ENCODE measurements at regions not wholly inside any gene's neighbourhood (a gene's known extent, or its start where the extent isn't known, plus 50 kb on each side); places are given as distances from the start of the nearest gene placed in this dataset.

GRCh38 chr1:5503556-5504363 is 488.5 kb downstream of the NPHP4 start:
- no peaks in the 10 kb centered on the region for H3K4me1 ChIP-seq (ENCODE audit: control insufficient read depth in 1 of 2, extremely low read depth in 1 of 2, insufficient read depth in 2 of 2, low read length in 2 of 2)
- WGBS (ENCODE audit: insufficient coverage), result 42% methylated on average over 9 of the region's 9 CpGs
- H3K27me3 Mint-ChIP-seq, result peaks cover 9 to 13% of the 10 kb centered on the region in 2 donors
- no peaks in the 10 kb centered on the region for H3K9me3 Mint-ChIP-seq
- ChIA-PET CTCF (interaction anchor here in 1 of 2 donors (0.5 kb wide), 1 partner anchor 430 kb away, joined by 7 read pairs; no protein-coding TSS in a partner anchor), POLR2A (no interaction called here)
- H3K4me3 Mint-ChIP-seq, result no peak overlapping the region
- H3K4me1 Mint-ChIP-seq, result no peaks in the 10 kb centered on the region
- H3K36me3 ChIP-seq (ENCODE audit: control insufficient read depth in 2 of 2, extremely low read depth in 1 of 2, insufficient read depth in 1 of 2, low read length in 1 of 2), result no peaks in the 10 kb centered on the region
- no peak overlapping the region for H3K27ac ChIP-seq (ENCODE audit: low read length)
- no peak overlapping the region for H3K27ac Mint-ChIP-seq
- DNase-seq, result no peak
- no peaks in the 10 kb centered on the region for H3K9me3 ChIP-seq
- ATAC-seq (replicated peaks in 1 of 4), result no peak
- no peaks in the 10 kb centered on the region for H3K36me3 Mint-ChIP-seq
- peaks cover 0 to 14% of the 10 kb centered on the region in 2 experiments for H3K27me3 ChIP-seq (replicated peaks in 1 of 2; ENCODE audit: control insufficient read depth in 2 of 2, extremely low read depth in 1 of 2, insufficient read depth in 2 of 2, low read length in 1 of 2)
- H3K4me3 ChIP-seq (ENCODE audit: control insufficient read depth in 1 of 2, extremely low read depth in 1 of 2, low read length in 1 of 2), result no peak overlapping the region

GRCh38 chr1:5502311-5503194 is 489.7 kb downstream of the NPHP4 start:
- ChIA-PET CTCF (no interaction called here), POLR2A (no interaction called here)
- ATAC-seq (replicated peaks in 1 of 4), result no peak
- no peaks in the 10 kb centered on the region for H3K4me1 Mint-ChIP-seq
- no peak for DNase-seq
- Histone ChIP-seq H3K4me1 (ENCODE audit: control insufficient read depth in 1 of 2, extremely low read depth in 1 of 2, insufficient read depth in 2 of 2, low read length in 2 of 2) (no peaks in the 10 kb centered on the region), H3K9me3 (no peaks in the 10 kb centered on the region), H3K27me3 (replicated peaks in 1 of 2; ENCODE audit: control insufficient read depth in 2 of 2, extremely low read depth in 1 of 2, insufficient read depth in 2 of 2, low read length in 1 of 2) (peaks cover 0 to 20% of the 10 kb centered on the region in 2 experiments), H3K27ac (ENCODE audit: low read length) (no peak overlapping the region), H3K4me3 (ENCODE audit: control insufficient read depth in 1 of 2, extremely low read depth in 1 of 2, low read length in 1 of 2) (no peak overlapping the region), H3K36me3 (ENCODE audit: control insufficient read depth in 2 of 2, extremely low read depth in 1 of 2, insufficient read depth in 1 of 2, low read length in 1 of 2) (no peaks in the 10 kb centered on the region)
- H3K4me3 Mint-ChIP-seq, result no peak overlapping the region
- no peaks in the 10 kb centered on the region for H3K9me3 Mint-ChIP-seq
- H3K36me3 Mint-ChIP-seq, result no peaks in the 10 kb centered on the region
- WGBS (ENCODE audit: insufficient coverage), result 83% methylated on average over 14 of the region's 18 CpGs
- peaks cover 9 to 15% of the 10 kb centered on the region in 2 donors for H3K27me3 Mint-ChIP-seq
- no peak overlapping the region for H3K27ac Mint-ChIP-seq

GRCh38 chr1:5501206-5501930 is 490.9 kb downstream of the NPHP4 start:
- DNase-seq (no peak), ATAC-seq (replicated peaks in 1 of 4) (no peak)
- Histone ChIP-seq H3K27ac (ENCODE audit: low read length) (no peak overlapping the region), H3K27me3 (replicated peaks in 1 of 2; ENCODE audit: control insufficient read depth in 2 of 2, extremely low read depth in 1 of 2, insufficient read depth in 2 of 2, low read length in 1 of 2) (peaks cover 0 to 27% of the 10 kb centered on the region in 2 experiments), H3K36me3 (ENCODE audit: control insufficient read depth in 2 of 2, extremely low read depth in 1 of 2, insufficient read depth in 1 of 2, low read length in 1 of 2) (no peaks in the 10 kb centered on the region), H3K4me1 (ENCODE audit: control insufficient read depth in 1 of 2, extremely low read depth in 1 of 2, insufficient read depth in 2 of 2, low read length in 2 of 2) (no peaks in the 10 kb centered on the region), H3K9me3 (no peaks in the 10 kb centered on the region), H3K4me3 (ENCODE audit: control insufficient read depth in 1 of 2, extremely low read depth in 1 of 2, low read length in 1 of 2) (no peak overlapping the region)
- H3K27ac Mint-ChIP-seq, result no peak overlapping the region
- H3K36me3 Mint-ChIP-seq, result no peaks in the 10 kb centered on the region
- peaks cover 0 to 2% (median 0%) of the 10 kb centered on the region in 3 donors for H3K9me3 Mint-ChIP-seq
- no peaks in the 10 kb centered on the region for H3K4me1 Mint-ChIP-seq
- H3K27me3 Mint-ChIP-seq, result peaks cover 12% of the 10 kb centered on the region in 2 donors
- H3K4me3 Mint-ChIP-seq, result no peak overlapping the region
- WGBS (ENCODE audit: insufficient coverage), result 86% methylated on average over 13 of the region's 18 CpGs
- ChIA-PET POLR2A (no interaction called here), CTCF (no interaction called here)

GRCh38 chr1:5500541-5500940 is 491.7 kb downstream of the NPHP4 start:
- Histone ChIP-seq H3K36me3 (ENCODE audit: control insufficient read depth in 2 of 2, extremely low read depth in 1 of 2, insufficient read depth in 1 of 2, low read length in 1 of 2) (no peaks in the 10 kb centered on the region), H3K4me1 (ENCODE audit: control insufficient read depth in 1 of 2, extremely low read depth in 1 of 2, insufficient read depth in 2 of 2, low read length in 2 of 2) (no peaks in the 10 kb centered on the region), H3K27ac (ENCODE audit: low read length) (no peak overlapping the region), H3K27me3 (replicated peaks in 1 of 2; ENCODE audit: control insufficient read depth in 2 of 2, extremely low read depth in 1 of 2, insufficient read depth in 2 of 2, low read length in 1 of 2) (peaks cover 0 to 35% of the 10 kb centered on the region in 2 experiments), H3K9me3 (no peaks in the 10 kb centered on the region), H3K4me3 (ENCODE audit: control insufficient read depth in 1 of 2, extremely low read depth in 1 of 2, low read length in 1 of 2) (no peak overlapping the region)
- no peaks in the 10 kb centered on the region for H3K4me1 Mint-ChIP-seq
- CTCF ChIA-PET, result no interaction called here
- H3K27me3 Mint-ChIP-seq, result peaks cover 9 to 14% of the 10 kb centered on the region in 2 donors
- H3K9me3 Mint-ChIP-seq, result peaks cover 0 to 2% (median 0%) of the 10 kb centered on the region in 3 donors
- H3K4me3 Mint-ChIP-seq, result no peak overlapping the region
- DNase-seq (no peak), ATAC-seq (replicated peaks in 1 of 4) (no peak)
- 95% methylated on average over 16 of the region's 20 CpGs for WGBS (ENCODE audit: insufficient coverage)
- H3K27ac Mint-ChIP-seq, result no peak overlapping the region
- POLR2A ChIA-PET, result no interaction called here
- H3K36me3 Mint-ChIP-seq, result no peaks in the 10 kb centered on the region

- Mint-ChIP-seq H3K27ac (no peak overlapping the region), H3K4me1 (no peaks in the 10 kb centered on the region), H3K27me3 (peaks cover 10 to 22% of the 10 kb centered on the region in 2 donors), H3K4me3 (no peak overlapping the region), H3K9me3 (peaks cover 0 to 2% (median 0%) of the 10 kb centered on the region in 3 donors), H3K36me3 (no peaks in the 10 kb centered on the region)
- DNase-seq (no peak), ATAC-seq (replicated peaks in 1 of 4) (no peak)
- H3K27ac ChIP-seq (ENCODE audit: low read length), result no peak overlapping the region
- H3K4me1 ChIP-seq (ENCODE audit: control insufficient read depth in 1 of 2, extremely low read depth in 1 of 2, insufficient read depth in 2 of 2, low read length in 2 of 2), result no peaks in the 10 kb centered on the region
- H3K9me3 ChIP-seq, result no peaks in the 10 kb centered on the region
- ChIA-PET CTCF (no interaction called here), POLR2A (no interaction called here)
- H3K27me3 ChIP-seq (replicated peaks in 1 of 2; ENCODE audit: control insufficient read depth in 2 of 2, extremely low read depth in 1 of 2, insufficient read depth in 2 of 2, low read length in 1 of 2), result peaks cover 0 to 45% of the 10 kb centered on the region in 2 experiments
- no peaks in the 10 kb centered on the region for H3K36me3 ChIP-seq (ENCODE audit: control insufficient read depth in 2 of 2, extremely low read depth in 1 of 2, insufficient read depth in 1 of 2, low read length in 1 of 2)
- 77% methylated on average over 6 of the region's 6 CpGs for WGBS (ENCODE audit: insufficient coverage)
- H3K4me3 ChIP-seq (ENCODE audit: control insufficient read depth in 1 of 2, extremely low read depth in 1 of 2, low read length in 1 of 2), result no peak overlapping the region
Measured at GRCh38 chr1:5497503-5497902, 494.7 kb downstream of the NPHP4 start.
